Left ventricle myocardium inferior (tissue), 1 donor: ENCODE measurements at regions not wholly inside any gene's neighbourhood (a gene's known extent, or its start where the extent isn't known, plus 50 kb on each side); places are given as distances from the start of the nearest gene placed in this dataset.

Experiments
- DNase-seq: peaks from one replicate; pipeline ENCODE4 v3.0.0-alpha.2; 2020
- H3K27ac ChIP-seq: fragments of 200-600 bp; replicated peaks from 2 replicates; pipeline ENCODE4 v1.8.0; 2021
- H3K27me3 ChIP-seq: fragments of 200-600 bp; 2 replicates; pipeline ENCODE4 v1.8.0; 2021; ENCODE audit warnings: low read depth
- H3K36me3 ChIP-seq: fragments of 200-600 bp; 2 replicates; pipeline ENCODE4 v1.8.0; 2021
- H3K4me1 ChIP-seq: fragments of 200-600 bp; 2 replicates; pipeline ENCODE4 v1.8.0; 2021
- H3K4me3 ChIP-seq: fragments of 200-600 bp; 2 replicates; pipeline ENCODE4 v1.8.0; 2021; ENCODE audit warnings: mild to moderate bottlenecking, moderate library complexity
- H3K9me3 ChIP-seq: fragments of 200-600 bp; replicated peaks from 2 replicates; pipeline ENCODE4 v1.8.0; 2021
- CTCF ChIP-seq: fragments of 200-600 bp; IDR thresholded peaks from 2 replicates; pipeline ENCODE4 v1.8.0; 2021; ENCODE audit warnings: antibody characterized with exemption, mild to moderate bottlenecking, borderline replicate concordance
- intact Hi-C: fragments of 100-400 bp; cut with micrococcal nuclease; formaldehyde crosslinking; loops from one replicate; pipeline ENCODE4 v1.11.0; 2022
- donor health status: DM: no; HTN: yes; CAD: no; lungs with severe emphysema.

DNA sequence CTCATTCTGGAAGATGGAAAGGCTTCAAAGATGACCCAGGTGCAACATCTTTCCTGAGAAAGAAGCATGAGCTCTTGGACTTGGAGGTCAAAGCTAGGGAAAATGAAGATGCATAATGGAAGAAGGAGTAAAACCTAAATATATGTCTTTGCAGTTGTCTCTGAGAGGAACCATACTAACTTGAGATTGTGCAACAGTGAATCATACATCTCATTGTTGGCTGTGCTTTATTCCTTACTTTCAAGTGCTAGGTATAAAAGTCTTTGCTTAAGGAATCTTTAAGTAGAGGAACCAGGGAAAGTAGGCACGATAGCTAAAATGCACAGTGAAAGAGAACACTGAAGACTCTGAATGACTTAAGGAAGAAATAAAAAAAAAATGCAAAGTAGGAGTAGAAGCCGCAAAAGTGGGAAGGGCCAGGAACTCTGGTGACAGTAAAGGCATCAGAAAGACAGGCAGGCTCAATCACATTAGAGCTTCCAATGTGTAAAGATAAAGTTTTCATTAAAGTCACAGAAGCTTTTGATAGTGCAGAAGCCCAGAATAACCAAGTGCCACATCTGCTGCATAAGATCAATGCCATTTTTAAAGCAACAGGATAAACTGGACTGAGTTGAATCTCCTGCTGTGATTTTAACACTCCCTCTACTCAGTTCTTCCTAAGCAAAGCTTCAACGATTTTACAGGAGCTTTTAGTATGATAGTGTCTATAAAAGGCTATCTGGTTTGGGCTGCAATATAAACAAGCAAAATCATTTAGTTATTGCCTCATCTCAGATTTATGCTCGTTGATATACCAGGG is 432.3 kb upstream of the EDIL3 start:
- no peaks in the 10 kb centered on the region for H3K4me1 ChIP-seq
- intact Hi-C loops = no loop called here
- H3K9me3 ChIP-seq = no peaks in the 10 kb centered on the region
- DNase-seq = no peak
- no peak overlapping the region for H3K27ac ChIP-seq
- H3K4me3 ChIP-seq = no peak overlapping the region
- H3K27me3 ChIP-seq = no peaks in the 10 kb centered on the region
- no peak for TF ChIP-seq CTCF
- no peaks in the 10 kb centered on the region for H3K36me3 ChIP-seq

- Histone ChIP-seq H3K27ac (no peak overlapping the region), H3K4me3 (no peak overlapping the region), H3K27me3 (no peaks in the 10 kb centered on the region), H3K36me3 (no peaks in the 10 kb centered on the region), H3K4me1 (no peaks in the 10 kb centered on the region), H3K9me3 (no peaks in the 10 kb centered on the region)
- TF ChIP-seq CTCF = no peak
- intact Hi-C loops = no loop called here
- DNase-seq = no peak
Measured at GRCh38 chr5:84816160-84816559, 431.5 kb upstream of the EDIL3 start.

DNA sequence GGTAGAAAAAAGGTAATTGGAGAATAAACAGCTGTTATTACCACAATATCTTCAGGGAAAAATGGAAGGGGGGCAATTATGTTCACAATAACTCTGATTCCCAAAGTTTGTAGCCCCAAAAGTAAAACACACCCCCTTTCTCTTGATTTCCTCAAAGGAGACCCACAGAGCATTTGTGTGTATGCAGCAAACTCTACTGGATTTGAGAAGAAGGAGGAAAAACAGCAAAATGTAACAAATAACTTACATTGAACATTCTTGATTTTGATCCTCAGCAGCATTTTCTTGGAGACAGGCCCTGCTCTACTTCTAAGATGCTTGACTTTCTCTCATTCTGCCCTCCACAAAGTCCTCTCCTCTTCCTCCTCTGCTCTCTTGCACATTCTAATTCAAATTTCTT is 420.8 kb upstream of the EDIL3 start:
- no peaks in the 10 kb centered on the region for H3K4me1 ChIP-seq
- H3K27me3 ChIP-seq = no peaks in the 10 kb centered on the region
- intact Hi-C loops = no loop called here
- TF ChIP-seq CTCF = no peak
- H3K27ac ChIP-seq = no peak overlapping the region
- no peak overlapping the region for H3K4me3 ChIP-seq
- no peak for DNase-seq
- no peaks in the 10 kb centered on the region for H3K36me3 ChIP-seq
- H3K9me3 ChIP-seq = no peaks in the 10 kb centered on the region

GRCh38 chr5:84796399-84796798 is 411.7 kb upstream of the EDIL3 start:
- intact Hi-C loops = no loop called here
- no peak overlapping the region for H3K27ac ChIP-seq
- DNase-seq = no peak
- H3K9me3 ChIP-seq = no peaks in the 10 kb centered on the region
- no peak for TF ChIP-seq CTCF
- no peaks in the 10 kb centered on the region for H3K27me3 ChIP-seq
- no peak overlapping the region for H3K4me3 ChIP-seq
- no peaks in the 10 kb centered on the region for H3K4me1 ChIP-seq
- no peaks in the 10 kb centered on the region for H3K36me3 ChIP-seq

DNA sequence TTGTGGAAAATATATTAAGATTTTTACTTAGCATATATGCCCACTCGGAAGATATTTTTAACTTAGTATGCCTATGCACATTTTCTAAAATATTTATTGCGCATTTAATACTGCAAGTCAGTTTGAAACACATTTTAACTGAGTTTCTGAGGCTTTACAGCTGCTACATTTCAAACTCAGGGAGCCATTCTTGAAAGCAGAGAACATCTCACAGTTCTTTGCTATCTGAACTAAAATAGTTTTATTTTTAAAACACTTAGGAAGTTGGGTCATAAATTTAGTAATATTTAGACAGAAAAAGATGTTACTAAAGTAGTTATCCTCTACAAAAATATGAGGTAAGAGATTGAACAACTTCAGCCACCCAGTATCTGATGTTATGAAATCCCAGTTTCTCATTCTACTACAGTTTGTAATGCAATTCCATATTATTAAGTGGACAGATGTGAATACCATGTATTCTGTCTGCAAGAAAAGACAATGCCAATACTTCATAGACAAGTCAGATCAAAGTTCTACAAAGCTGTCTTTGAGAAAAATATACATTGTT is 409.9 kb upstream of the EDIL3 start:
- intact Hi-C loops = no loop called here
- H3K27ac ChIP-seq = no peak overlapping the region
- H3K36me3 ChIP-seq = no peaks in the 10 kb centered on the region
- H3K27me3 ChIP-seq = no peaks in the 10 kb centered on the region
- no peak for DNase-seq
- TF ChIP-seq CTCF = no peak
- no peaks in the 10 kb centered on the region for H3K4me1 ChIP-seq
- H3K4me3 ChIP-seq = no peak overlapping the region
- H3K9me3 ChIP-seq = no peaks in the 10 kb centered on the region
